Vagina (tissue), 2 donors: ENCODE measurements at regions not wholly inside any gene's neighbourhood (a gene's known extent, or its start where the extent isn't known, plus 50 kb on each side); places are given as distances from the start of the nearest gene placed in this dataset.

Experiments used
- CTCF ChIP-seq, 3 experiments: fragments of 450-650 bp in 2 of 3; fragments of 200-600 bp in 1 of 3; sonication (generic) in 1 of 3; IDR thresholded peaks; one replicate each; pipeline ENCODE4 v1.5.1; 2017 to 2019; ENCODE audit warnings: antibody characterized with exemption in 3 of 3, mild to moderate bottlenecking in 2 of 3, moderate library complexity in 2 of 3
- POLR2AphosphoS5 ChIP-seq, 2 donors: sonication (generic); formaldehyde crosslinking; IDR thresholded peaks; one replicate each; pipeline ENCODE4 v1.9.0; 2017; ENCODE audit warnings: antibody characterized with exemption in 2 of 2, mild to moderate bottlenecking in 2 of 2, low read depth in 1 of 2; ENCODE audit not compliant: insufficient read depth in 1 of 2

- TF ChIP-seq CTCF (IDR thresholded peaks at IDR 0.05) = no peak
- peak in 1 of 2 donors; percentile 17 for TF ChIP-seq POLR2AphosphoS5 (IDR thresholded peaks at IDR 0.05; ENCODE audit: insufficient read depth in 1 of 2, low read depth in 1 of 2)
These were observed 139.8 kb upstream of the NCK2 start for GRCh38 chr2:105604938-105605337.
